ENCODE measurements at regions not wholly inside any gene's neighbourhood (a gene's known extent, or its start where the extent isn't known, plus 50 kb on each side); places are given as distances from the start of the nearest gene placed in this dataset.
A peak's percentile ranks its signal among the peaks of the same experiment; 100 is the strongest.

GRCh38 chr20:30606990-30607389, 650.5 kb upstream of the DEFB115 start:
- Histone ChIP-seq H3K4me1 (ENCODE audit: control insufficient read depth in 4 of 4, insufficient read depth in 4 of 4, low read length in 3 of 4) (no peaks in the 10 kb centered on the region), H3K9me3 (ENCODE audit: control insufficient read depth in 4 of 4, low read length in 3 of 4) (peaks cover 5 to 29% (median 11%) of the 10 kb centered on the region in 4 donors), H3K36me3 (ENCODE audit: control insufficient read depth in 4 of 4, insufficient read depth in 3 of 4, low read depth in 1 of 4, low read length in 3 of 4) (no peaks in the 10 kb centered on the region), H3K9ac (ENCODE audit: low read depth in 1 of 2, low read length in 2 of 2) (no peak overlapping the region), H3K27ac (ENCODE audit: low read depth in 1 of 2, low read length in 2 of 2) (no peak overlapping the region), H3K4me3 (ENCODE audit: low read depth in 1 of 3, low read length in 3 of 3) (no peak overlapping the region), H3K27me3 (ENCODE audit: control insufficient read depth in 4 of 4, insufficient read depth in 4 of 4, low read length in 3 of 4) (no peaks in the 10 kb centered on the region)
- TF ChIP-seq FOXA2 (IDR thresholded peaks at IDR 0.05) (no peak), SP1 (IDR thresholded peaks at IDR 0.05) (no peak), EGR1 (IDR thresholded peaks at IDR 0.05; ENCODE audit: low read depth in 2 of 2) (no peak), RXRA (IDR thresholded peaks at IDR 0.05) (no peak), NR2F2 (IDR thresholded peaks at IDR 0.05) (no peak), GABPA (IDR thresholded peaks at IDR 0.05 in 1 of 2, conservative IDR thresholded peaks at IDR 0.05 in 1 of 2) (no peak), REST (IDR thresholded peaks at IDR 0.05) (no peak), TAF1 (conservative IDR thresholded peaks at IDR 0.05) (no peak), RAD21 (IDR thresholded peaks at IDR 0.05) (no peak), JUND (IDR thresholded peaks at IDR 0.05) (no peak), MAX (IDR thresholded peaks at IDR 0.05) (no peak), HNF4A (conservative IDR thresholded peaks at IDR 0.05) (no peak), ZBTB33 (IDR thresholded peaks at IDR 0.05) (no peak)
- WGBS = 67% methylated on average over 4 of the region's 4 CpGs
- no peak for DNase-seq (ENCODE audit: low spot score)

- Histone ChIP-seq H3K27me3 (ENCODE audit: control insufficient read depth in 4 of 4, insufficient read depth in 4 of 4, low read length in 3 of 4) (no peaks in the 10 kb centered on the region), H3K36me3 (ENCODE audit: control insufficient read depth in 4 of 4, insufficient read depth in 3 of 4, low read depth in 1 of 4, low read length in 3 of 4) (no peaks in the 10 kb centered on the region), H3K9ac (ENCODE audit: low read depth in 1 of 2, low read length in 2 of 2) (no peak overlapping the region), H3K4me1 (ENCODE audit: control insufficient read depth in 4 of 4, insufficient read depth in 4 of 4, low read length in 3 of 4) (no peaks in the 10 kb centered on the region), H3K4me3 (ENCODE audit: low read depth in 1 of 3, low read length in 3 of 3) (no peak overlapping the region), H3K27ac (ENCODE audit: low read depth in 1 of 2, low read length in 2 of 2) (no peak overlapping the region), H3K9me3 (ENCODE audit: control insufficient read depth in 4 of 4, low read length in 3 of 4) (peaks cover 5 to 29% (median 11%) of the 10 kb centered on the region in 4 donors)
- DNase-seq (ENCODE audit: low spot score) = no peak
- WGBS = 55% methylated on average over 9 of the region's 9 CpGs
- TF ChIP-seq SP1 (IDR thresholded peaks at IDR 0.05) (no peak), FOXA1 (IDR thresholded peaks at IDR 0.05) (no peak), YY1 (IDR thresholded peaks at IDR 0.05) (peak; percentile 14), CTCF (IDR thresholded peaks at IDR 0.05; ENCODE audit: low read depth, low read length, missing input control) (no peak), EGR1 (IDR thresholded peaks at IDR 0.05; ENCODE audit: low read depth in 2 of 2) (no peak), MAX (IDR thresholded peaks at IDR 0.05) (no peak), ZBTB33 (IDR thresholded peaks at IDR 0.05) (no peak), RAD21 (IDR thresholded peaks at IDR 0.05) (peak in 1 of 2 donors; percentile 4), NR2F2 (IDR thresholded peaks at IDR 0.05) (peak; percentile 72), HNF4G (IDR thresholded peaks at IDR 0.05) (no peak), HNF4A (conservative IDR thresholded peaks at IDR 0.05) (no peak), TAF1 (conservative IDR thresholded peaks at IDR 0.05) (no peak)
These were observed 647.3 kb upstream of the DEFB115 start for GRCh38 chr20:30610029-30610693.

All from liver (tissue), 8 donors.